Endothelial cell of umbilical vein (primary cell): ENCODE measurements at regions not wholly inside any gene's neighbourhood (a gene's known extent, or its start where the extent isn't known, plus 50 kb on each side); places are given as distances from the start of the nearest gene placed in this dataset.

ENCODE experiments used
- CTCF ChIP-seq, 2 donors: IDR thresholded peaks; 1 replicate in 1 of 2; 2 replicates in 1 of 2; pipeline ENCODE4 v1.5.1; 2011; ENCODE audit warnings: low read length in 2 of 2, mild to moderate bottlenecking in 2 of 2, moderate library complexity in 2 of 2, control low read depth in 1 of 2, inconsistent platforms in 1 of 2, low read depth in 1 of 2; ENCODE audit not compliant: insufficient read depth in 1 of 2; ENCODE audit errors: extremely low read depth in 1 of 2
- EZH2 ChIP-seq: IDR thresholded peaks from 2 replicates; pipeline ENCODE4 v1.6.1; 2012; ENCODE audit warnings: borderline replicate concordance, low read depth, mild to moderate bottlenecking, moderate library complexity, low read length, inconsistent platforms; ENCODE audit not compliant: severe bottlenecking
- JUN ChIP-seq: IDR thresholded peaks from 2 replicates; pipeline ENCODE4 v1.6.1; 2011; ENCODE audit warnings: borderline replicate concordance, low read depth; ENCODE audit not compliant: insufficient read length, insufficient read depth
- MYC ChIP-seq: IDR thresholded peaks from one replicate; pipeline ENCODE4 v1.6.1; 2011; ENCODE audit warnings: mild to moderate bottlenecking, low read depth, low read length
- POLR2A ChIP-seq: IDR thresholded peaks from 2 replicates; pipeline ENCODE4 v1.6.1; 2012; ENCODE audit warnings: low read depth, mild to moderate bottlenecking, control low read depth, low read length
- POLR2AphosphoS5 ChIP-seq: IDR thresholded peaks from 2 replicates; pipeline ENCODE4 v1.6.1; 2012; ENCODE audit warnings: low read depth, mild to moderate bottlenecking, control low read depth, low read length, moderate library complexity; ENCODE audit not compliant: insufficient read depth
- TF ChIP-seq, protein P1 (sequence below): IDR thresholded peaks from 2 replicates; pipeline ENCODE4 v1.6.1; 2011; ENCODE audit not compliant: insufficient read depth, insufficient read length

DNA sequence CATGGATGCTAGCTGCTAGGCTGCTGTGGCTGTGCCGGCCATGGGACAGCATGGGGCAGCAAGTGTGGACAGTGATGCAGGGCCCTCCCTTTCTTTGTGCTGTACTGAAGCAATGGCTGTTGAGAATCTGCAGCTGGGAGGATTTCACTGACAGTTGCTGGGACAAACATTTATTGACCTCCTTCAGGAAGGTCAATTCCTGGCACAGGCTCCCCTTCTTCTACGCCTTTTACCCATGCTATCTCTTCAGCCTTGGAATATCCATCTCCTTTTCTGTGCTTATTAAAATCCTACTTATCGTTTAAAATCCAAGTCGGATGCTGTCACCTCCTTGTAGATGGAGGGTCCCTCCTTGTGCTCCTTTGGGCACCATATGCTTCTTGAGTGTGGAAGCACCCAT is 213.1 kb upstream of the USP24 start:
- TF ChIP-seq CTCF (IDR thresholded peaks at IDR 0.05; ENCODE audit: extremely low read depth in 1 of 2, insufficient read depth in 1 of 2, low read depth in 1 of 2, low read length in 2 of 2) (no peak), POLR2A (no peak), POLR2AphosphoS5 (no peak), EZH2 (no peak), MYC (no peak), JUN (no peak)
- TF ChIP-seq, protein P1, sequence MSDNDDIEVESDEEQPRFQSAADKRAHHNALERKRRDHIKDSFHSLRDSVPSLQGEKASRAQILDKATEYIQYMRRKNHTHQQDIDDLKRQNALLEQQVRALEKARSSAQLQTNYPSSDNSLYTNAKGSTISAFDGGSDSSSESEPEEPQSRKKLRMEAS = no peak
